HG02623 (cell line): ENCODE measurements at regions not wholly inside any gene's neighbourhood (a gene's known extent, or its start where the extent isn't known, plus 50 kb on each side); places are given as distances from the start of the nearest gene placed in this dataset.

ENCODE experiments used
- ATAC-seq: cut with Tn5 transposase; IDR thresholded peaks from one replicate; pipeline ENCODE4 v1.9.1; 2021; ENCODE audit warnings: moderate library complexity; ENCODE audit not compliant: unreplicated experiment

DNA sequence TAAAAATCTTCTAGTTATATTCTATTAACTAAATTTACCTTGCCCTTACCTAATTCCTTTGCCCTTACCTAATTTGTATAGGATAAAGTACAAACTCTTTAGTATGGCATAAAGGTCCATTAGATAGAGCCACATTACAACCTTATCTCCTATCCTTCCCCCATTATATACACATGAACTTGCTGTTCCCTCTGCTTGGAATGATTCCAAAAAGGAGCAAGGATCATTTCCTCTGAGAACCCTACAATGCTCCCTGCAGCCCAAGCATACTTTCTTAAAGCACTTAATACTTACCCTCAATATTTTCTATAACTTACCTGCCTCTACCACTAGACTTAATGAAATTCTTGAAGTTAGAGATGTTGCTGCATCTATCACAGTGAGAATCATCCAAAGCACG, 118.9 kb upstream of the CCDC54 start:
- no peak for ATAC-seq

- ATAC-seq: no peak
Measured at GRCh38 chr3:107260207-107260606, 117.0 kb upstream of the CCDC54 start.

DNA sequence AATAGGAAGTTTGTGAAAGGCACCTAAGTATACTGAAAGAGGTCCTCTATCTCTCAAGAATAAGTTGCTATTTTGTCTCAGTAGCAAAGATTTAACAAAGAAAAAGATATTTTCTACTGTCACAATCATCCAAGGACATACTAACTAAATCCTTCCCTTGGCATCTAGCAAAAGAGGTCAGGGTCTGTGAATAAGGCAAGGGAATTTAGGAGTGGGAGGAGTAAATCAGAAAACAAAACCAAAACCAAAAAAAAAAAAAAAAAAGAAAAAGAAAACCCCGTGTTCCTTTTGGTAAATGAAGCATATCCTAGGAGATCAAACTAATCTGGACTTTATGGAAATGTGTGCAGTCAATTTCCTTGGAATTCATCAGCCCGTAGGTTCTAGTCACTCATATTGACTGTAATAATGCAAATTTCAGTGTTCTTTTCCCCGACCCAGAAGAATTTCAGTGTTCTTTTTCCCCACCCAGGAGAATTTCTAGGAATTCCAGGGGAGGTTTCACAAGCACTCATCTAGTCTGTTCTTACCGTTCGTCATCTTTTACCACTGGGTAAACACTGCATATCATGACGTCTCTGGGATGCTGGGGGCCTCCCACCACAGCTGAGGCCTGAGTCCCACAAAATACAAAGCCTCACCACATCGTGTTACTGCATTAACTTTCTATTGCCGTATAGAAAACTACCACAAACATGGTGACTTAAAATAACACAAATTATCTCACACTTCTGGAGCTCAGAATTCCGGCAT, 113.8 kb upstream of the CCDC54 start:
- no peak for ATAC-seq

DNA sequence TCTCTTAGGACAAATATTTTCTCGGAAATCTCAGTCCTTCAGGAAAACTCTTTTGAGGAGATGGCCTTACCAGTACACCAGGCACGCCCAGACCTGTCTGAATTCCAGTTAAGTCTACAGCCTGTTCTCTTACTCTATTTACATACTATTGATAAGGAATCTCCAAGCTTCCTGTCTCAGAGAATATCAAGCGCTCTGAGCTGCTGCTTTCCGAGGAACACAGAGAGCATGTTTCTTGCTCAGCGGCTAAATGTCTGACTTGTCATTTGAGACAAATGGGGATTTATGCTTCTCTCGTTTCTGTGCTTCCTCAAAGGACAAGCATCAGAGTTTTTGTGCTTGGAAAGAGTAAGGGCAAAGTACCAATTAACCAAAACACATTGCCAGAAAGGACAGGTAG, 112.4 kb upstream of the CCDC54 start:
- no peak for ATAC-seq

DNA sequence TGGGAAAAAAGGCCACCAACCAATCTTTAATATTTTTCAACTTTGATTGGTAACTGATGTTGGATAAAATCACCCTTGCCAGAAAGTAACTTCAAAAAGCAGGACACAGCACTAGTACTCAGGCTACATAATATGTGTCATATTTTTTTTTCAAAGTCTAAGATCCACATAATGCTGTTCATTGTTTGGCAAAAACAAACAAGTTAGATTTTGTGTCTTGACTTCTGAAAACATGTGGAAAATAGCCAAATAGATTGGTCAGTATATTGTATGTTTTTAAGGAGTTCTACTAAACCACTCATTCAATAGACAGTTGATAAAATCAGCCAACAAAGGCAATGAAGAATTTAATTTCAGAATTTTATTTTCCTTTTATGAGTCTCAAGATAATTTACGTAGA, 111.7 kb upstream of the CCDC54 start:
- no peak for ATAC-seq

DNA sequence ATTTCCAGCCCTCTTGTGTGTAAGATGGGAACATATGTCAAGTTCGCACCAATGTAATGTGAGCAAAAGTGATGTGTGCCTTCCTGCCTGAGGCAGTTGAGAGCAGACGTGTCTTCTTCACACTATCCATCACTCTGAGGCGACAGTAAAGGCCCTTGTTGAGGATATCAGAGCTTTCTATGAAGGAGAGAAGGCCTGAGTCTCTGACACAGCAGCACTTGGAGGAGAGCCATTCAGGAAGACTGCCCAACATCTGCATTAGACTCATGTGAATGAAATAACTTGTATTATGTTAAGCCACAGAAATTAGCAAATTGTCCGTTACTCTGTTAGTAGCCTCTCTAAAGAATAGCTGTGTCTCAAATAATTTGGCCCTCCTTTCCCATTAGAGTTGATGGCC, 108.8 kb upstream of the CCDC54 start:
- no peak for ATAC-seq

DNA sequence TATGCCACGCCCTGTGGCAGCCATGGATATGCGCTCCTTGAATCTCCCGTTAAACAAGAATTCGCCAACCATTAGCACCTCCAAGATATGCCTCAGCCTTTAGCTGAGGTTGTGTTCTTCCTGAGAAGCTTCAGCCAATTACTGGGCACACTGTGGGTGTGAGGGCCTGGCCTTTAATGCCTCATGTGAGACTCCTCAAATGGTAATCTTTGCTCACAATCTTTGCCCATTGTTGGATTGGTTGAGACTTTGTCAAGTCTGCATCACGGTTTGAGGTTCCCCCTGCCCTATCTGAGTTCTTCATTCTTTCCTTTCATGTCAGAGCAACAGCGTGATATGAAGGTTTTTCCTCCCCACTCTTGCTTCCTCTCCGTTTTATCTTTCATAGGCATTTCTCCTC, 108.1 kb upstream of the CCDC54 start:
- no peak for ATAC-seq

DNA sequence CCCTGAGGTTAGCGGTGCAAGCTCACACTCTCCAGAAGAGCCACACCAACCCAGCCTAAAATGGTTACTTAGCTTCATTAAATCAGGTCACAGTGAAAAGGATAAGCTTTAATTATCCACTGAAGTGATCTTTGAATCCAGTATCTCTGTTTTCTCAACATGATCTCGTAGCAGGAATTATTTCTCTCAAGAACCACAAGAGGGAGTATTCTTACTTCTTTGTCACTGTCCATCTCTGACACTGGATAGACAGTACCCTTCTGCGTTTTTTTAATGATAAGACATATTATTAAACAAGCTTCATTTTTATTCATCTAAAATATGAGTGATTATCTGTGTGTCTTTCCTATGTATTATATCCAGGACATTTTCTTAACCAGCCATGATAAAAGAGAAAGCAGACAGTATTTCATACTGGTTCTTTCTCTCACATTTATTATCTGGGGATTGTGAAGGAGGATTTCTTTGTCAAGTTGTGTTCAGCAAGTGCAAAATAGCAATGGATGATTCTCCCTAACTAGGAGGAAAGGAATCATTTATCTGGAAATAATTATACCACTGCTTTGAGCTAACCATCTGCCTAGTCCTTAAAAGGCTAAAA, 105.4 kb upstream of the CCDC54 start:
- ATAC-seq: peak; percentile 65

DNA sequence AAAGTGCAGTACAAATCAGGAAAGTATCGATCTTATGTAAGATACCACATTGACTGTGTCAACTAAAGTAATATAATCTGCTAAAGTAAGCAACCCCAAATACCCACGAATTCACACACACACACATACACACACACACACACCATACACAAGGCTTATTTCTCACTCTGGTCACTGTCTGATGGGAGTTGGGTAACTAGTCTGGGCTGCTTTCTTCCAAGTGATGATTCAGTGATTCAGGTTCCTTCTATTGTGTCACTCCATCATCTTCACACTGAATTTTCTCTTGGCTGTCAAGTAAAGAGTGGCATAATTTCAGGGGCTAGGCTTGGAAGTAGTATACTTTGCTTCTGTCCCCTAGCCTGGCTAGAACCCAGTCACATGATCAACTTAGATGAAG, 104.8 kb upstream of the CCDC54 start:
- ATAC-seq: no peak

DNA sequence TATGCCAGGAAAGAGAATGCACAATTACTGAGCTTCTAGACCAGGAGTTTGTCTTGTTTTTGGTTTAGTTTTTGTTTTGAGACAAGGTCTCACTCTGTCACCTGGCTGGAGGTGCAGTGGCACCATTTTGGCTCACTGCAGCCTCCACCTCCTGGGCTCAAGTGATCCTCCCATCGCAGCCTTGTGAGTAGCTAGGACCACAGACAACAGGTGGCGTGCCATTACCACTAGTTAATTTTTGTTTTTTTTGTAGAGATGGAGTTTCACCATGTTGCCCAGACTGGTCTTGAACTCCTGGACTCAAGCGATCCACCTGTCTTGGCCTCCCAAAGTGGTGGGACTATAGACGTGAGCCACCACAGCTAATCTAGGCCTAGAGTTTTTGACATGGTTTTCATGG, 104.4 kb upstream of the CCDC54 start:
- ATAC-seq: no peak

- ATAC-seq: no peak
Measured at GRCh38 chr3:107273771-107274170, 103.5 kb upstream of the CCDC54 start.

GRCh38 chr3:107275511-107275910, 101.7 kb upstream of the CCDC54 start:
- ATAC-seq: no peak

GRCh38 chr3:107283948-107284347, 93.3 kb upstream of the CCDC54 start:
- no peak for ATAC-seq

DNA sequence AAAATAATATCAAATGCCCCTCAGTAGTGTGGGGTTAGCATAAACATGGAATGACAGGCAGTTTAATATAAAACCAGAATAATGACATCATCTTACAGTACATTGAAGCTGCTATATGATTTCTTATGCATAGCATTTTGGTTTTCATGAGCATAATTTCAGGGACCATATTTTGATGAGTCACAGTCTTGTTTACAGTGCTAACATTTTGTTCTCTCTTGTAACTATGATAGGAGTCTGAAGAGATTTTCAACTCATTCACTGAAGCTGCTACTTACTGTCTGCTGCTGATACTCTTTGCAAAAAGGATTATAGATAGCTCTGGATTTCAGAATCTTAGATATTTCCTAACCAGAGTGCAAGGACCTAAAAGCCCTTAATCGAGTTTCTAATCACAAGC, 92.6 kb upstream of the CCDC54 start:
- ATAC-seq: no peak

DNA sequence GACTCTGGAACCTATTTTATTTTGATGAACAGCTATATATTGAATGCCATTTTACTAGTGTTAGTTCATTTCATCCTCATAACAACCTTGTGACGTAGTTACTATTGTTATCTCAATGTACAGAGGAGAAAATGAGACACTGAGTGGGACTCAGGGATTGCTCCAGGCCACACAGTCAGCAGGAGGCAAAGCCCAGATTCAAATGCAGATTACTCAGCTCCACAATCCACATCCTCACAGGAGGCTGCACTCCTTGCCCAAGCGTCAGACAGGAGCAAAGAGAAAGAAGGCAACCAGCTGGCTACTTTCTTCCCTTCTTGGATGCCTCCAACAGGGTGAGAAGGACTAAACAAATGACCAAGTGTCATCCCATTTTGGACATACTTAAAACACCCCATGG, 92.0 kb upstream of the CCDC54 start:
- ATAC-seq: no peak

DNA sequence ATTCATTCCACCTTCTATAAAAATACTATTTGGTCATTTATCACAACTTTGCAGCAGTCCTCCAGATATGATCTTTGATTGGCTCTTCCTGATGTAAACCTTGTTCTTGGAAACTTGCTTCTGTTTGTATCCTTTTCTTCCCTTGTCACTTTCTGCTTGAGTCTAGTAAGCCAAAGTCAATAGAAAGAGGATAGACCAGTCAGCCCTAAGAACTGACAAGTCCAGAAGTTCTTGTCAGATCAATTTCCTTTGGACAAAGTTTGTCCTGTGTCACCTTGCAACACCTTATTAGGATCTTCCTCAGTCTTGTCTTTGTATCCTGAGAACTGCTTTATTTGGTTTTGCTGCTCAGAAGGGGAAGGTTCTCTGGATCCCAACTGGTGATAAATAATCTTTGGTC, 87.9 kb upstream of the CCDC54 start:
- ATAC-seq: no peak

DNA sequence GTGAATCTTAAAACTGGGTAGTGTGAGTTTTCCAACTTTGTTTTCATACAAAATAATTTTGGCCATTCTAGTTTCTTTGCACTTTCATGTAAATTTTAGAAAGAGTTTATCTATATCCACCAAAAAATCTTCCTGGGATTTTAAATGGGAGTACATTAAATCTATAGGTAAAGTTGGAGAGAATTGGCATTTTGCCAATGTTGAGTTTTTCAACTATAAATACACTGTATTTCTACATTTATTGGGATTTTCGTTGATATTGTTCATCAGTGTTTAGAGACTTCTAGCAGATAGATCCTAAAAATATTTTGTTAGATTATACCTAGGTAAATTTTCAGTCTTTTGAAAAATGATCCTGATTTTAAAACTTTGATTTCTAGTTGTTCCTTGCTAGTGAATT, 83.1 kb upstream of the CCDC54 start:
- no peak for ATAC-seq

DNA sequence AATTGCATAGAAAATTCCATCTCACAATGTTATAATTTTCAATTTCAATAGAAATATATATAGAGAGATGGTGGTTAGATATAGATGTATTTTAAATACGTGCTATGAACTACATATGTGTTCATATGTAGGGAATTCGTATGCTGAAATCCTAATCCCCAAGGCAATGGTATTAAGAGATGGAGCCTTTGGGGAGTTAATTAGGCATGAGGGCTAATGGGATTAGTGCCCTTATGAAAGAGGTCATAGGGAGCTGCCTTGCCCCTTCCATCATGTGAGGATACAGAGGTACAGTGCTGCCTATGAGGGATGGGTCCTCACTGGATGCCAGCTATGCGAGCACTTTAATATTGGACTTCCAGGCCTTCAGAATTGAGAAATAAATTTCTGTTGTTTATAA, 79.6 kb upstream of the CCDC54 start:
- no peak for ATAC-seq

GRCh38 chr3:107307205-107307604, 70.0 kb upstream of the CCDC54 start:
- no peak for ATAC-seq

DNA sequence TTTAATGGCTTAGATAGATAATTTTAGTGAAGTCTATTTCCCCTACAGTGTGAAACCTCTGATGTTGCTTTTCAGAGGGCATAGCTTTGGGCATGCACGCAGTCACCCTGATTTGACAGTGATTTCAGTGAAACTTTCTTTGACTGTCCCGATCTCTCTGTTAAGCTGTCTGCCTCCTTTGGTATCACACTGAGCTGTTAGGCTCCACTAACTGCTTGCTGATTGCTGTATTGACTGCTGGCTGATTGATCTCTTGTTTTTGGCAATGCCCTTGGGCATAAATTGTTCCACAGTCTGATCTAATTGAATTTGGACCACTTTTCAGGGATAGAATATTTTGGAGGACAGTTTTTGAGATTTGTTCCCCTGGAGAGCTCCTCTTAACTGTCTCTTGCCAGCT, 68.5 kb upstream of the CCDC54 start:
- ATAC-seq: no peak

DNA sequence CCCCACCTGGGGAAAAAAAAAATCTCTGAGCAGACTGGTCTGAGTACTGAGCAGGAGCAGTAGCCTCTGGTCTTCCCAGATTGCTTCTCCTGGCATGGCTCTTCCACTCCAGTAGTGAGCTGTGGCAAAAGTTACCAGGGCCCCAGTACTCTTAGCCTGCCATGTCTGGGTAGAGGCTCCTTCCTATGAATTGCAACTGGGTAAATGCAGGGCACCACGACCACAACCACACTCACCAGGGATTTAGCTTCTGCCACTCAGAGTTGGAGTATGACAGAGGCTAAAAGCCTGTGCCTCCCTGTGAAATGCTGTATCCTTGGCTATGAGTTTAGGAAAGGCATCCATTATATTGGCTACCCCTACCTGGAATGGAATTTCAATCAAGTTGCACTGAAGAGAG, 67.9 kb upstream of the CCDC54 start:
- ATAC-seq: no peak

DNA sequence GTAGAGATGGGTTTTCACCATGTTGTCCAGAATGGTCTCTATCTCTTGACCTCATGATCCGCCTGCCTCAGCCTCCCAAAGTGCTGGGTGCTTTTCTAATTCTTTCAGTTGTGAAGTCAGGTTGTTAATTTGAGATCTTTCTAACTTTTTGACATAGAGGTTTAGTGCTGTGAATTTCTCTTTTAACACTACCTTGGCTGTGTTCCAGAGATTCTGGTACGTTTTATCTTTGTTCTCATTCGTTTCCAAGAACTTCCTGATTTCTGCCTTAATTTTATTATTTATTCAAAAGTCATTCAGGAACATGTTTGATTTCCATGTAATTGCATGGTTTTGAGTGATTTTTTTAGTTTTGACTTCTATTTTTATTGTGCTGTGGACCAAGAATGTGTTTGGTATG, 63.5 kb upstream of the CCDC54 start:
- ATAC-seq: no peak

- no peak for ATAC-seq
Measured at GRCh38 chr3:107315141-107315540, 62.1 kb upstream of the CCDC54 start.
